A549 (cell line): ENCODE measurements at regions not wholly inside any gene's neighbourhood (a gene's known extent, or its start where the extent isn't known, plus 50 kb on each side); places are given as distances from the start of the nearest gene placed in this dataset.

ENCODE experiments used
- ATAC-seq, 2 experiments: fragments of 200-7000 bp in 1 of 2; fragments of >200 bp in 1 of 2; cut with Nextera tagmentation in 1 of 2; cut with Tn5 transposase in 1 of 2; 3 replicates each; pipeline versions ENCODE4 v1.8.0 to v1.9.1; 2018 to 2020; ENCODE audit warnings: mild to moderate bottlenecking in 1 of 2, moderate library complexity in 1 of 2
- CTCF ChIA-PET: fragments of 300-600 bp; sonication (Branson Sonifier 250); formaldehyde crosslinking; extraction: SDS; loops from one replicate; lab custom pipeline; 2021; ENCODE audit warnings: antibody characterized with exemption, inconsistent platforms; lab: Yijun Ruan, JAX
- POLR2A ChIA-PET: fragments of 350-600 bp; formaldehyde crosslinking; extraction: SDS; loops from one replicate; lab custom pipeline; 2021; ENCODE audit warnings: antibody characterized with exemption, inconsistent platforms; lab: Yijun Ruan, JAX
- DNase-seq, 2 experiments: peaks; one replicate each; pipeline versions ENCODE4 v3.0.0 to v3.0.0-alpha.2; 2011 to 2016; ENCODE audit warnings: low read depth in 1 of 2, low spot score in 1 of 2
- FAIRE-seq: peaks from 2 replicates; lab custom pipeline; 2011; peaks lifted over from hg19 to GRCh38; lab: Jason Lieb, UNC
- H3K27ac ChIP-seq, 2 experiments: fragments of >200 bp; sonication (Bioruptor Twin); formaldehyde crosslinking; 3 replicates each; pipeline ENCODE4 v1.5.1; 2016 to 2017
- H3K4me1 ChIP-seq: fragments of >200 bp; sonication (Bioruptor Twin); formaldehyde crosslinking; 3 replicates; pipeline ENCODE4 v1.6.1; 2016
- H3K4me2 ChIP-seq: fragments of >200 bp; sonication (Bioruptor Twin); formaldehyde crosslinking; 3 replicates; pipeline ENCODE4 v1.6.1; 2016
- H3K4me3 ChIP-seq: fragments of >200 bp; sonication (Bioruptor Twin); formaldehyde crosslinking; 3 replicates; pipeline ENCODE4 v1.5.1; 2016
- H3K9me3 ChIP-seq: fragments of >200 bp; sonication (Bioruptor Twin); formaldehyde crosslinking; 3 replicates; pipeline ENCODE4 v1.6.1; 2016
- CBX2 ChIP-seq: fragments of 200-600 bp; sonication (generic); IDR thresholded peaks from 2 replicates; pipeline ENCODE4 v1.6.1; 2016; ENCODE audit warnings: low read depth, mild to moderate bottlenecking, borderline replicate concordance
- EHF ChIP-seq: fragments of 250-450 bp; sonication (Bioruptor Pico); IDR thresholded peaks from 2 replicates; pipeline ENCODE4 v1.5.0; 2020; ENCODE audit warnings: mild to moderate bottlenecking
- HDAC2 ChIP-seq: fragments of 200-600 bp; sonication (generic); IDR thresholded peaks from 2 replicates; pipeline ENCODE4 v1.6.1; 2016
- NPAS2 ChIP-seq: fragments of 250-450 bp; sonication (Bioruptor Pico); IDR thresholded peaks from 2 replicates; pipeline ENCODE4 v1.8.0; 2022; ENCODE audit warnings: mild to moderate bottlenecking, moderate library complexity, borderline replicate concordance
- TFCP2L1 ChIP-seq: fragments of 250-450 bp; sonication (Bioruptor Pico); IDR thresholded peaks from 2 replicates; pipeline ENCODE4 v1.5.0; 2021; ENCODE audit warnings: mild to moderate bottlenecking
- WGBS: methylation state at CpG from one replicate; pipeline ENCODE4 v1.1.6; 2017; ENCODE audit errors: missing lambda C conversion rate; 5-methylcytosine and 5-hydroxymethylcytosine counted together
- TF ChIP-seq, protein P1 (sequence below): fragments of 150-350 bp; IDR thresholded peaks from 2 replicates; pipeline ENCODE4 v1.6.1; 2014; ENCODE audit warnings: low read depth, mild to moderate bottlenecking, low read length
- TF ChIP-seq, protein P2 (sequence below): fragments of 250-450 bp; sonication (Bioruptor Pico); IDR thresholded peaks from 2 replicates; pipeline ENCODE4 v1.5.0; 2021; ENCODE audit warnings: mild to moderate bottlenecking, moderate library complexity, borderline replicate concordance
- TF ChIP-seq, protein P3 (sequence below): IDR thresholded peaks from 2 replicates; pipeline ENCODE4 v1.6.1; 2012
- TF ChIP-seq, protein P4 (sequence below): fragments of >200 bp; sonication (Bioruptor Twin); formaldehyde crosslinking; IDR thresholded peaks from 3 replicates; pipeline ENCODE4 v1.6.1; 2016
- TF ChIP-seq, protein P5 (sequence below): IDR thresholded peaks from 2 replicates; pipeline ENCODE4 v1.6.1; 2012
- TF ChIP-seq, protein P6 (sequence below): fragments of >200 bp; sonication (Bioruptor Twin); formaldehyde crosslinking; IDR thresholded peaks from 3 replicates; pipeline ENCODE4 v1.5.1; 2016

DNA sequence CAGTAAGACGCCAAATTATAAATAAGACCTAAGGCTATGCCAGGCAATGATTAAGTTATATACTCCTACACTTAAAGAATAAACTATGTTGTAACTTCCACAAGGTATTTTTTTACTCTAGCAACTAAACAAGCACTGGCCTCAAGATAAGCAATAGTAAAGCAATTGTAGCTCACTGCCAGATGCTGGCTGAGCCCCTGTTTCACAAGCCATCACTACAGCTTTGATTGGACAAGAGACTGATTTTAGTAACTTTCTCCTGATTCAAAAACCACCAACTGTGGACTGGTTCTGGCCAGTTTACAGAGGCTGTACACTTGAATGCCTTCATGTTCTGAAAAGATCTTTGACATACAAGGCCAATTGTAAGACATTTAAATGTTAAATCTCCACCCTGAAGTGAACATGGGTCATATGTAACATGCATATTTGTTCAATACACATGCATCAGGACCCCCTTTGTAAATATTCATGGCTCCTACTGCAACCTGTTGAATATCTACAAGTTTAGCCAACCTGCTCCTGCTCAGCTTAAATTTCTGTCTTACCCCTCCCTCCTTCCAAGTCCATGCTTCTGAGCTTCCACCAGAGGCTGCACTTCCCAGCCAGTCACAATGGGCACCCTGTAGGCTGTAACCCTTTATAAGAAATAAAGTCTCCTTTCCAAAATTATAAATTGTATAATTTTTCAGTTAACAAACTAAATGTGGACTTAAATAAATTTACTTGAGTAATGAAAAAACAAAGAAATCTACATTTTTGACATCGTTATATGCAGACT is 423.6 kb downstream of the ANKRD50 start:
- Histone ChIP-seq H3K9me3 (no peaks in the 10 kb centered on the region), H3K27ac (no peak overlapping the region), H3K4me2 (no peak overlapping the region), H3K4me3 (no peak overlapping the region), H3K4me1 (no peaks in the 10 kb centered on the region)
- ATAC-seq (no peak), DNase-seq (no peak), FAIRE-seq (no peak)
- TF ChIP-seq, protein P1, sequence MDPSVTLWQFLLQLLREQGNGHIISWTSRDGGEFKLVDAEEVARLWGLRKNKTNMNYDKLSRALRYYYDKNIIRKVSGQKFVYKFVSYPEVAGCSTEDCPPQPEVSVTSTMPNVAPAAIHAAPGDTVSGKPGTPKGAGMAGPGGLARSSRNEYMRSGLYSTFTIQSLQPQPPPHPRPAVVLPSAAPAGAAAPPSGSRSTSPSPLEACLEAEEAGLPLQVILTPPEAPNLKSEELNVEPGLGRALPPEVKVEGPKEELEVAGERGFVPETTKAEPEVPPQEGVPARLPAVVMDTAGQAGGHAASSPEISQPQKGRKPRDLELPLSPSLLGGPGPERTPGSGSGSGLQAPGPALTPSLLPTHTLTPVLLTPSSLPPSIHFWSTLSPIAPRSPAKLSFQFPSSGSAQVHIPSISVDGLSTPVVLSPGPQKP = no peak
- POLR2A ChIA-PET = no interaction called here
- WGBS = 73% methylated on average over 2 of the region's 2 CpGs
- CTCF ChIA-PET = no interaction called here

DNA sequence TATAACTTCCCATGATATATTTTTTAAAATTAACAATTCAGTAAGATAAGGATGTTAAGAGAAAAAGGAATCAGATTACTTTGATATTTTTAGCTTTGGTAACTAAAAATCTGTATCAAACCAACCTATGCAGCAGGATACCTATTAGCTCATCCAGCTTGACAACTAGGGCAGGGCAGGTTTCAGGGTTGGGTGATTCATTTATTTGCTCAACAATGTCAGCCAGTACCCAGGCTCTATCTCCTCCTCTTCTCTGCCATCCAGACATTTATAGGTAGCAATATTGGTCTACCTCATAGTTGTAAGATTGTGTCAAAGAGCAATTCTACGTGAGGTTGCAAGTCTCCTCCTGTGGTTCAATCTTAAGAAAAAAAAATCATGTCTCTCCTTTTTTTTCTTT is 421.9 kb downstream of the ANKRD50 start:
- DNase-seq (peak; percentile 1 to 4), FAIRE-seq (no peak), ATAC-seq (peak in 1 of 2 experiments; percentile 40; a peak in 1 of 6 replicates)
- Histone ChIP-seq H3K4me1 (no peaks in the 10 kb centered on the region), H3K4me2 (no peak overlapping the region), H3K9me3 (no peaks in the 10 kb centered on the region), H3K27ac (no peak overlapping the region), H3K4me3 (no peak overlapping the region)
- TF ChIP-seq HDAC2 (no peak), TFCP2L1 (CRISPR knock-in tag) (no peak)
- CTCF ChIA-PET = interaction anchor here (0.8 kb wide), 1 partner anchor 23 kb away, joined by 3 read pairs; no protein-coding TSS in a partner anchor
- POLR2A ChIA-PET = no interaction called here
- 22% methylated on average over 1 of the region's 1 CpG for WGBS

DNA sequence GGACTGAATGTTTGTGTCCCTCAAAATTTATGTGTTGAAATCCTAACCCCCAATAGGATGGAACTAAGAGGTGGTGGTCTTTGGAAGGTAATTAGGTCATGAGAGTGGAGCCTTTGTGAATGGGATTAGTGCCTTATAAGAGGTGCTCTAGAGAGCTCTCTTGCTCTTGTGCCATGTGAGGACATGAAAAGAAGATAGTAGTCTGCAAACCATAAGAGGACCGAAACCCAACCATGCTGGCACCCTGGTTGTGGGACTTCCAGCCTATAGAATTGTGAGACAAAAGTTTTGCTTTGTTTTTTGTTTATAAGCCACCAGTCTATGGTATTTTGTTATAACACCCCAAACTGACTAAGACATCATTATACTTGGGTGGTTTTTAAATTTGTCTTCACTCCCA is 417.1 kb downstream of the ANKRD50 start:
- no peak for ATAC-seq
- H3K4me2 ChIP-seq = no peak overlapping the region
- no peaks in the 10 kb centered on the region for H3K4me1 ChIP-seq
- CTCF ChIA-PET = no interaction called here
- DNase-seq = no peak
- no peak for TF ChIP-seq EHF (CRISPR knock-in tag)
- TF ChIP-seq, protein P2, sequence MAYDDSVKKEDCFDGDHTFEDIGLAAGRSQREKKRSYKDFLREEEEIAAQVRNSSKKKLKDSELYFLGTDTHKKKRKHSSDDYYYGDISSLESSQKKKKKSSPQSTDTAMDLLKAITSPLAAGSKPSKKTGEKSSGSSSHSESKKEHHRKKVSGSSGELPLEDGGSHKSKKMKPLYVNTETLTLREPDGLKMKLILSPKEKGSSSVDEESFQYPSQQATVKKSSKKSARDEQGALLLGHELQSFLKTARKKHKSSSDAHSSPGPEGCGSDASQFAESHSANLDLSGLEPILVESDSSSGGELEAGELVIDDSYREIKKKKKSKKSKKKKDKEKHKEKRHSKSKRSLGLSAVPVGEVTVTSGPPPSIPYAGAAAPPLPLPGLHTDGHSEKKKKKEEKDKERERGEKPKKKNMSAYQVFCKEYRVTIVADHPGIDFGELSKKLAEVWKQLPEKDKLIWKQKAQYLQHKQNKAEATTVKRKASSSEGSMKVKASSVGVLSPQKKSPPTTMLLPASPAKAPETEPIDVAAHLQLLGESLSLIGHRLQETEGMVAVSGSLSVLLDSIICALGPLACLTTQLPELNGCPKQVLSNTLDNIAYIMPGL (CRISPR knock-in tag) = no peak
- TF ChIP-seq, protein P3, sequence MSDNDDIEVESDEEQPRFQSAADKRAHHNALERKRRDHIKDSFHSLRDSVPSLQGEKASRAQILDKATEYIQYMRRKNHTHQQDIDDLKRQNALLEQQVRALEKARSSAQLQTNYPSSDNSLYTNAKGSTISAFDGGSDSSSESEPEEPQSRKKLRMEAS = no peak
- TF ChIP-seq, protein P4, sequence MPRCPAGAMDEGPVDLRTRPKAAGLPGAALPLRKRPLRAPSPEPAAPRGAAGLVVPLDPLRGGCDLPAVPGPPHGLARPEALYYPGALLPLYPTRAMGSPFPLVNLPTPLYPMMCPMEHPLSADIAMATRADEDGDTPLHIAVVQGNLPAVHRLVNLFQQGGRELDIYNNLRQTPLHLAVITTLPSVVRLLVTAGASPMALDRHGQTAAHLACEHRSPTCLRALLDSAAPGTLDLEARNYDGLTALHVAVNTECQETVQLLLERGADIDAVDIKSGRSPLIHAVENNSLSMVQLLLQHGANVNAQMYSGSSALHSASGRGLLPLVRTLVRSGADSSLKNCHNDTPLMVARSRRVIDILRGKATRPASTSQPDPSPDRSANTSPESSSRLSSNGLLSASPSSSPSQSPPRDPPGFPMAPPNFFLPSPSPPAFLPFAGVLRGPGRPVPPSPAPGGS = no peak
- TF ChIP-seq, protein P5, sequence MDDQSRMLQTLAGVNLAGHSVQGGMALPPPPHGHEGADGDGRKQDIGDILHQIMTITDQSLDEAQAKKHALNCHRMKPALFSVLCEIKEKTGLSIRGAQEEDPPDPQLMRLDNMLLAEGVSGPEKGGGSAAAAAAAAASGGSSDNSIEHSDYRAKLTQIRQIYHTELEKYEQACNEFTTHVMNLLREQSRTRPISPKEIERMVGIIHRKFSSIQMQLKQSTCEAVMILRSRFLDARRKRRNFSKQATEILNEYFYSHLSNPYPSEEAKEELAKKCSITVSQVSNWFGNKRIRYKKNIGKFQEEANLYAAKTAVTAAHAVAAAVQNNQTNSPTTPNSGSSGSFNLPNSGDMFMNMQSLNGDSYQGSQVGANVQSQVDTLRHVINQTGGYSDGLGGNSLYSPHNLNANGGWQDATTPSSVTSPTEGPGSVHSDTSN = no peak
- TF ChIP-seq NPAS2 (CRISPR knock-in tag) = no peak
- no peak for TF ChIP-seq CBX2
- TF ChIP-seq, protein P6, sequence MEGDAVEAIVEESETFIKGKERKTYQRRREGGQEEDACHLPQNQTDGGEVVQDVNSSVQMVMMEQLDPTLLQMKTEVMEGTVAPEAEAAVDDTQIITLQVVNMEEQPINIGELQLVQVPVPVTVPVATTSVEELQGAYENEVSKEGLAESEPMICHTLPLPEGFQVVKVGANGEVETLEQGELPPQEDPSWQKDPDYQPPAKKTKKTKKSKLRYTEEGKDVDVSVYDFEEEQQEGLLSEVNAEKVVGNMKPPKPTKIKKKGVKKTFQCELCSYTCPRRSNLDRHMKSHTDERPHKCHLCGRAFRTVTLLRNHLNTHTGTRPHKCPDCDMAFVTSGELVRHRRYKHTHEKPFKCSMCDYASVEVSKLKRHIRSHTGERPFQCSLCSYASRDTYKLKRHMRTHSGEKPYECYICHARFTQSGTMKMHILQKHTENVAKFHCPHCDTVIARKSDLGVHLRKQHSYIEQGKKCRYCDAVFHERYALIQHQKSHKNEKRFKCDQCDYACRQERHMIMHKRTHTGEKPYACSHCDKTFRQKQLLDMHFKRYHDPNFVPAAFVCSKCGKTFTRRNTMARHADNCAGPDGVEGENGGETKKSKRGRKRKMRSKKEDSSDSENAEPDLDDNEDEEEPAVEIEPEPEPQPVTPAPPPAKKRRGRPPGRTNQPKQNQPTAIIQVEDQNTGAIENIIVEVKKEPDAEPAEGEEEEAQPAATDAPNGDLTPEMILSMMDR = no peak
- POLR2A ChIA-PET = no interaction called here
- H3K27ac ChIP-seq = no peak overlapping the region
- no peaks in the 10 kb centered on the region for H3K9me3 ChIP-seq
- H3K4me3 ChIP-seq = no peak overlapping the region
- WGBS = 54% methylated on average over 1 of the region's 1 CpG
- FAIRE-seq = no peak
